PC-9 (cell line): ENCODE measurements at regions not wholly inside any gene's neighbourhood (a gene's known extent, or its start where the extent isn't known, plus 50 kb on each side); places are given as distances from the start of the nearest gene placed in this dataset.

Experiments used
- BruUV-seq: library from RNA; stranded (reverse); fragments of 400-500 nt; replicated peaks from 2 replicates; lab custom pipeline; 2021; lab: Mats Ljungman, UMichigan
- CTCF ChIA-PET: fragments of 300-600 bp; sonication (Branson Sonifier 250); formaldehyde crosslinking; loops from one replicate; lab custom pipeline; 2022; ENCODE audit warnings: antibody characterized with exemption; lab: Charles Lee
- POLR2A ChIA-PET: fragments of 300-600 bp; sonication (Branson Sonifier 250); formaldehyde crosslinking; loops from one replicate; lab custom pipeline; 2022; ENCODE audit warnings: antibody characterized with exemption; ENCODE audit not compliant: unreplicated experiment; lab: Charles Lee
- DNase-seq, 2 experiments: peaks; one replicate each; pipeline versions ENCODE4 v3.0.0 to v3.0.0-alpha.2; 2015 to 2022; ENCODE audit warnings: mixed read lengths in 1 of 2
- H2AFZ ChIP-seq: fragments of 200-600 bp; sonication (generic); 2 replicates; pipeline ENCODE4 v1.8.1; 2017; ENCODE audit warnings: antibody characterized with exemption
- H3F3A ChIP-seq: fragments of 200-600 bp; sonication (generic); 2 replicates; pipeline ENCODE4 v1.8.1; 2017; ENCODE audit warnings: antibody characterized with exemption, mild to moderate bottlenecking, low read depth; ENCODE audit not compliant: insufficient read depth
- H3K27ac ChIP-seq: fragments of 200-600 bp; sonication (generic); 2 replicates; pipeline ENCODE4 v1.6.1; 2016; ENCODE audit warnings: mixed run types
- H3K27me3 ChIP-seq: fragments of 200-600 bp; sonication (generic); 2 replicates; pipeline ENCODE4 v1.6.1; 2016; ENCODE audit warnings: low read depth, mixed run types; ENCODE audit not compliant: insufficient read depth
- H3K36me3 ChIP-seq: fragments of 200-600 bp; sonication (generic); 2 replicates; pipeline ENCODE4 v1.6.1; 2016; ENCODE audit warnings: low read depth, mixed run types
- H3K4me1 ChIP-seq: fragments of 200-600 bp; sonication (generic); replicated peaks from 2 replicates; pipeline ENCODE4 v1.6.1; 2016; ENCODE audit warnings: mixed run types; ENCODE audit not compliant: insufficient read depth
- H3K4me2 ChIP-seq: fragments of 200-600 bp; sonication (generic); 2 replicates; pipeline ENCODE4 v1.6.1; 2017; ENCODE audit warnings: mixed run types
- H3K4me3 ChIP-seq: fragments of 200-600 bp; sonication (generic); 2 replicates; pipeline ENCODE4 v1.6.1; 2016; ENCODE audit warnings: mixed run types
- H3K79me2 ChIP-seq: fragments of 200-600 bp; sonication (generic); 2 replicates; pipeline ENCODE4 v1.6.1; 2017; ENCODE audit warnings: low read depth, mixed run types
- H3K9me2 ChIP-seq: fragments of 200-600 bp; sonication (generic); 2 replicates; pipeline ENCODE4 v1.8.1; 2017; ENCODE audit warnings: mild to moderate bottlenecking; ENCODE audit not compliant: insufficient read depth
- H3K9me3 ChIP-seq: fragments of 200-600 bp; sonication (generic); 2 replicates; pipeline ENCODE4 v1.8.1; 2016; ENCODE audit warnings: low read depth; ENCODE audit not compliant: insufficient read depth
- H4K20me1 ChIP-seq: fragments of 200-600 bp; sonication (generic); 2 replicates; pipeline ENCODE4 v1.8.1; 2017; ENCODE audit not compliant: insufficient read depth
- EZH2 ChIP-seq: fragments of 200-600 bp; sonication (generic); IDR thresholded peaks from 2 replicates; pipeline ENCODE4 v1.8.0; 2017; ENCODE audit warnings: antibody characterized with exemption, low read depth
- intact Hi-C: fragments of 100-400 bp; cut with micrococcal nuclease; formaldehyde crosslinking; loops from one replicate; pipeline ENCODE4 v1.10.0; 2022; ENCODE audit not compliant: unreplicated experiment
- TF ChIP-seq, protein P1 (sequence below): fragments of 200-600 bp; sonication (generic); conservative IDR thresholded peaks from 2 replicates; pipeline ENCODE4 v1.6.1; 2017; ENCODE audit warnings: mixed run types, antibody characterized with exemption, mild to moderate bottlenecking, moderate library complexity

DNA sequence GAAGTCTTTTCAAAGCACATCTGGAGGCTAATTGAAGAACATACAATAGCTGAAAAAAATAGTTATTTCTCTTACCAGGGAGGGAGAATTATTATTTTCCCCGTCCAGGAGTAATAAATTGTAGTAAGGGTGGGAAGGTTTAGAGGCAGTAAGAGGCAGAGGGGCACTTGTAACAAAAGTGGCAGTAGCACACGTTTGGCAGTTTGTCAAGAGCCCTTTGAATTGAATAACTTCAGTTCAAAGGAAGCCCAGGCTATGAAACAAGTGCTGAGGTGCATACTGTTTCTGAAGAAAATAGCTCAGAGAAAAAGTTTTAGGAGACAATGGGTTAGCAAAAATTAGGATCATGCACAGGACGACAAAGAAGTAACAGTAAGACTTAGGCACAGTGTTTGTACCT, 451.3 kb downstream of the LRRC70 start:
- CTCF ChIA-PET, result no interaction called here
- DNase-seq, result no peak
- Histone ChIP-seq H3K27me3 (no peaks in the 10 kb centered on the region), H3K4me2 (no peak overlapping the region), H3K9me2 (no peaks in the 10 kb centered on the region), H2AFZ (no peak overlapping the region), H3K9me3 (no peaks in the 10 kb centered on the region), H4K20me1 (no peaks in the 10 kb centered on the region), H3K4me3 (no peak overlapping the region), H3F3A (no peaks in the 10 kb centered on the region), H3K79me2 (no peaks in the 10 kb centered on the region), H3K36me3 (no peaks in the 10 kb centered on the region), H3K27ac (no peak overlapping the region), H3K4me1 (no peaks in the 10 kb centered on the region)
- intact Hi-C loops, result no loop called here
- BruUV-seq, result no TSS peak
- TF ChIP-seq EZH2, result no peak
- TF ChIP-seq, protein P1, sequence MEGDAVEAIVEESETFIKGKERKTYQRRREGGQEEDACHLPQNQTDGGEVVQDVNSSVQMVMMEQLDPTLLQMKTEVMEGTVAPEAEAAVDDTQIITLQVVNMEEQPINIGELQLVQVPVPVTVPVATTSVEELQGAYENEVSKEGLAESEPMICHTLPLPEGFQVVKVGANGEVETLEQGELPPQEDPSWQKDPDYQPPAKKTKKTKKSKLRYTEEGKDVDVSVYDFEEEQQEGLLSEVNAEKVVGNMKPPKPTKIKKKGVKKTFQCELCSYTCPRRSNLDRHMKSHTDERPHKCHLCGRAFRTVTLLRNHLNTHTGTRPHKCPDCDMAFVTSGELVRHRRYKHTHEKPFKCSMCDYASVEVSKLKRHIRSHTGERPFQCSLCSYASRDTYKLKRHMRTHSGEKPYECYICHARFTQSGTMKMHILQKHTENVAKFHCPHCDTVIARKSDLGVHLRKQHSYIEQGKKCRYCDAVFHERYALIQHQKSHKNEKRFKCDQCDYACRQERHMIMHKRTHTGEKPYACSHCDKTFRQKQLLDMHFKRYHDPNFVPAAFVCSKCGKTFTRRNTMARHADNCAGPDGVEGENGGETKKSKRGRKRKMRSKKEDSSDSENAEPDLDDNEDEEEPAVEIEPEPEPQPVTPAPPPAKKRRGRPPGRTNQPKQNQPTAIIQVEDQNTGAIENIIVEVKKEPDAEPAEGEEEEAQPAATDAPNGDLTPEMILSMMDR, result no peak
- POLR2A ChIA-PET, result no interaction called here

DNA sequence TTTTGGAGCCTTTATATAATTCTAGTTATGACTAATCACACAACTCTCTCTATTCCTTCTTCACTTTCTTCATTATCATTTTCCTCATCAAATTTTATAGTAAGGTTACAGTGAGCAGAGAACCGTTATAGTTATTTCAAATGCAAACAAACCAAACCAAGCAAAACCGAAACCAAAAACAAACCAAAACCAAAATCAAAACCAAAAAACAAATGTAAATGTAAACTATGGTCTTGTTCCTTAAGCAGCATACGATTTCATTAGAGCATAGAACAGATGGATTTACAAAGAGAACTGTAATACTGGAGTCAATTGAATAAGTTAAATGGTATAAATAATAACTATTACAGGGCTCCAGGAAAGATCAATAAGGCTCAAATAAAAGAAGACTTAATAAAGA, 447.1 kb downstream of the LRRC70 start:
- Histone ChIP-seq H3K27me3 (no peaks in the 10 kb centered on the region), H3K4me3 (no peak overlapping the region), H3K27ac (no peak overlapping the region), H3K9me2 (no peaks in the 10 kb centered on the region; the same call in 1 of the 2 replicates), H3K36me3 (no peaks in the 10 kb centered on the region), H3K79me2 (no peaks in the 10 kb centered on the region), H3K4me1 (no peaks in the 10 kb centered on the region), H3K9me3 (no peaks in the 10 kb centered on the region), H3K4me2 (no peak overlapping the region), H2AFZ (no peak overlapping the region), H4K20me1 (no peaks in the 10 kb centered on the region), H3F3A (no peaks in the 10 kb centered on the region)
- CTCF ChIA-PET, result no interaction called here
- BruUV-seq, result no TSS peak
- no peak for TF ChIP-seq EZH2
- TF ChIP-seq, protein P1, result no peak
- intact Hi-C loops, result no loop called here
- POLR2A ChIA-PET, result no interaction called here
- no peak for DNase-seq

DNA sequence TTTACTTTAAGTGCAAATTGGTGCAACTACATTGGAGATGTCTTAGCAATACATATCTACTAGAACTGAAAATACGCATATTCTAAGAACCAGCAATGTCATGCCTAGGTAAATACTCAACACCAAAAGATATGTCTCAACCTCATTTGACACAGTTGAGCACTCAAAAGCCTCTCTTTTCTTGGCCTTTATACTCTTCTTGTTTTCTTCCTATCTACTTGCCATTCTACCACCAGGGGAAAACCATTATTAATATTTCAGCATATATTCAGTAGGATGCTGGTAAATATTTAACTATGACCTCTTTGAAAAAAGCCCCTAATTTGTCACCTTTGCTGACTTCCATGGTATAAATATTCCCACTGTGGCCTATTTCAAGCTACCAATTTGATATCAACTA, 443.8 kb downstream of the LRRC70 start:
- intact Hi-C loops, result no loop called here
- TF ChIP-seq, protein P1, result no peak
- TF ChIP-seq EZH2, result no peak
- Histone ChIP-seq H2AFZ (no peak overlapping the region), H3K27ac (no peak overlapping the region), H3F3A (no peaks in the 10 kb centered on the region), H3K79me2 (no peaks in the 10 kb centered on the region), H3K4me1 (no peaks in the 10 kb centered on the region), H3K36me3 (no peaks in the 10 kb centered on the region), H3K9me2 (no peaks in the 10 kb centered on the region; the same call in 1 of the 2 replicates), H3K27me3 (no peaks in the 10 kb centered on the region), H4K20me1 (no peaks in the 10 kb centered on the region), H3K4me3 (no peak overlapping the region), H3K4me2 (no peak overlapping the region), H3K9me3 (no peaks in the 10 kb centered on the region)
- BruUV-seq, result no TSS peak
- DNase-seq, result no peak
- ChIA-PET CTCF (no interaction called here), POLR2A (no interaction called here)
